ENCODE measurements at regions not wholly inside any gene's neighbourhood (a gene's known extent, or its start where the extent isn't known, plus 50 kb on each side); places are given as distances from the start of the nearest gene placed in this dataset.
A peak's percentile ranks its signal among the peaks of the same experiment; 100 is the strongest.

DNA sequence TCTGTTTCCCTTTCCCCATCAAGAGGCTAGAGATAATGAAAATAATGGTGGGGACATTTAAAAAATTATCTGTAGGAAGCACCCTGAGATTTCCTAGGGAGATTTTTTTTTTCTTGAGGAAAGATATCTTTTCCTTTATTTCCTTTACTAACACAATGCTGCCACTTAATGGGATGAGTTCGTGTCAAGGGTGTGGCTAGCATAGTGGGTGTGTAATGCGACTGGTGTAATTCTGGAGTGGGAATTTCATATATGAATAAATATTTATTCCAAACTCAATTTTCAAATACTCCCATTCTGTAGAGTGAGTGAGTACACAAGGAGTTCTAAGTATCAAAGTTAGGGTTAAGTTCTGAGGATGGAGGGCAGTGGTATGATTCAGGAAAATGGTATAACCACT is 66.1 kb upstream of the GALNT15 start:
- intact Hi-C loops (cut with DNase I; ENCODE audit: low total_unique reads) = no loop called here
- peaks cover 0 to 4% (median 0%) of the 10 kb centered on the region in 4 donors for H3K9me3 ChIP-seq
- WGBS, 5 donors = 57 to 87% (median 77%) methylated on average over 2 of the region's 2 CpGs
- no peaks in the 10 kb centered on the region for H3K36me3 ChIP-seq
- H3K4me3 ChIP-seq = no peak overlapping the region
- DNase-seq = no peak
- H3K27me3 ChIP-seq = no peaks in the 10 kb centered on the region
- H3K4me1 ChIP-seq = no peaks in the 10 kb centered on the region
- no peak overlapping the region for H3K27ac ChIP-seq
- no peak for TF ChIP-seq EP300 (IDR thresholded peaks at IDR 0.05)
- no peak for TF ChIP-seq POLR2A (IDR thresholded peaks at IDR 0.05)
- no peak for TF ChIP-seq POLR2AphosphoS5 (IDR thresholded peaks at IDR 0.05)
- TF ChIP-seq, protein P1, sequence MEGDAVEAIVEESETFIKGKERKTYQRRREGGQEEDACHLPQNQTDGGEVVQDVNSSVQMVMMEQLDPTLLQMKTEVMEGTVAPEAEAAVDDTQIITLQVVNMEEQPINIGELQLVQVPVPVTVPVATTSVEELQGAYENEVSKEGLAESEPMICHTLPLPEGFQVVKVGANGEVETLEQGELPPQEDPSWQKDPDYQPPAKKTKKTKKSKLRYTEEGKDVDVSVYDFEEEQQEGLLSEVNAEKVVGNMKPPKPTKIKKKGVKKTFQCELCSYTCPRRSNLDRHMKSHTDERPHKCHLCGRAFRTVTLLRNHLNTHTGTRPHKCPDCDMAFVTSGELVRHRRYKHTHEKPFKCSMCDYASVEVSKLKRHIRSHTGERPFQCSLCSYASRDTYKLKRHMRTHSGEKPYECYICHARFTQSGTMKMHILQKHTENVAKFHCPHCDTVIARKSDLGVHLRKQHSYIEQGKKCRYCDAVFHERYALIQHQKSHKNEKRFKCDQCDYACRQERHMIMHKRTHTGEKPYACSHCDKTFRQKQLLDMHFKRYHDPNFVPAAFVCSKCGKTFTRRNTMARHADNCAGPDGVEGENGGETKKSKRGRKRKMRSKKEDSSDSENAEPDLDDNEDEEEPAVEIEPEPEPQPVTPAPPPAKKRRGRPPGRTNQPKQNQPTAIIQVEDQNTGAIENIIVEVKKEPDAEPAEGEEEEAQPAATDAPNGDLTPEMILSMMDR (IDR thresholded peaks at IDR 0.05) = no peak

DNA sequence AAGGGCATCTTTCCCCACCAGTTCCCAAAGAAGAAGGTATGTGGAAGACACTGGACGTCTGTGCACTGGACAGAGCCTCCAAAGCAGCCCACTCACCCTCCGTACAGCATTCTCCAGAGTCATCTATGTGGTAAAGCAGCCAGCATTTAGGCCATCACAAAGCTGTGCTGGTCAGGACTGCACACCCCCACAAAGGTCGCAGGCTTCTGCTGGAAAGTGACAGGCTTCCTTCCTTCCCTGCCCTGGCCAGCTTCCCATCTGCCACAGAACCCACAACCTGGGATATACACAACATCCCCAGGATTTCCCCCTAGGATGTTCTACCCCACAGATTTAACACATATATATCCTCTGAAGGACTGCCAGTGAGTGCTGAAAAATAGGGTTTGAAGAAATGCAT is 64.6 kb upstream of the GALNT15 start:
- TF ChIP-seq, protein P1 (IDR thresholded peaks at IDR 0.05) = no peak
- TF ChIP-seq POLR2A (IDR thresholded peaks at IDR 0.05) = no peak
- TF ChIP-seq EP300 (IDR thresholded peaks at IDR 0.05) = no peak
- TF ChIP-seq POLR2AphosphoS5 (IDR thresholded peaks at IDR 0.05) = no peak
- Histone ChIP-seq H3K9me3 (peaks cover 0 to 4% (median 0%) of the 10 kb centered on the region in 4 donors), H3K4me3 (no peak overlapping the region), H3K27me3 (no peaks in the 10 kb centered on the region), H3K36me3 (no peaks in the 10 kb centered on the region), H3K4me1 (no peaks in the 10 kb centered on the region), H3K27ac (no peak overlapping the region)
- WGBS, 5 donors = 53 to 87% (median 64%) methylated on average over 2 to 3 of the region's 3 CpGs
- DNase-seq = peak in 1 of 2 donors; percentile 28
- intact Hi-C loops (cut with DNase I; ENCODE audit: low total_unique reads) = no loop called here

DNA sequence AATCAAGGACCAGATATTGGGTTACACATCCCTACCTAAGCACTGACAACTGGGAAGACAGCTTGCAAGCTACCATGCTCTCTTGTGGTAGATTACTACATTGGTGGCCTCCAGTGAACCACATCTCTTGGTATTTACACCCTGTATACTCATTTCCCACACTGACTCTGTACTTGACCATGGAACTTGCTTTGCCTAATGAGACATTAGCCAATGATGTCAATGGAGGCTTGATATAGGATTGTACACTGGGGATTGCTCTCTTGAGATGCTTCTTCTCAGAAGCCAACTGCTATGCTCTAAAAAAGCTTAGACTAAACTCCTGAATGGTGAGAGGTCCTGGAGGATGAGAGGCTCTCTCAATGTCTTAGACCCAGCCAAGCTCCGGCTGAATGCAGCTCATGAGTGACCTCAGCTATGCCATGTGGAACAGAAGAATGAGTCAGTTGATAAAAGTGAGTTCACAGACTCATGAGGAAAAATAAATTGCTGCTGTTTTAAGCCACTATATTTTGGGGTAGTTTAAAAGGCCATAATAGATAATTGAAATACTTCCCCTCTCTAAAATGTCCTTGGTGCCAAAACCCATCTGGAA is 61.5 kb upstream of the GALNT15 start:
- Histone ChIP-seq H3K27me3 (no peaks in the 10 kb centered on the region), H3K27ac (peak overlapping the region in 1 of 5 donors; percentile 29), H3K4me3 (no peak overlapping the region), H3K4me1 (no peaks in the 10 kb centered on the region), H3K36me3 (no peaks in the 10 kb centered on the region), H3K9me3 (peaks cover 0 to 4% (median 0%) of the 10 kb centered on the region in 4 donors)
- DNase-seq = no peak
- WGBS, 5 donors = 71 to 96% (median 78%) methylated on average over 1 of the region's 1 CpG
- TF ChIP-seq POLR2A (IDR thresholded peaks at IDR 0.05) (no peak), POLR2AphosphoS5 (IDR thresholded peaks at IDR 0.05) (no peak), EP300 (IDR thresholded peaks at IDR 0.05) (no peak)
- TF ChIP-seq, protein P1 (IDR thresholded peaks at IDR 0.05) = no peak
- intact Hi-C loops (cut with DNase I; ENCODE audit: low total_unique reads) = no loop called here

DNA sequence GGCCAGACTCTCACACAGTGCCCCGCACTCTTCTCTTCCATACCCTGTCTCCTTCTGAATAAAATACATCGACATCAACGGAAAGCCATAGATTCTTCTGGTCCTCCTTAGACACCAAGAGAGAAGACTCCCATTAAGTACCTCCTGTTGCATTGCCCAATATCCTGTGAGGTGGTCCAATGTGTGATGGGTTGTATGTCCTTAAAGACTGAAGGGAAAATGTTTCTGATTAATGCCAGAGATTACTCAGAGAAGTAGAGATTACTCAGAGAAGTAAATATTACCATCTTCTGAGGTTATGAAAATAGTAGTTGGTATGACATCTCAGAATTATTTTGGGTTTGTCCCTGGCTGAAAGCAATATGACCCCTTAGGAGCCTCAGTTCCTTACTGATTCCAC is 60.8 kb upstream of the GALNT15 start:
- no peak for DNase-seq
- no peak overlapping the region for H3K4me3 ChIP-seq
- intact Hi-C loops (cut with DNase I; ENCODE audit: low total_unique reads) = no loop called here
- H3K27me3 ChIP-seq = no peaks in the 10 kb centered on the region
- H3K27ac ChIP-seq = peak overlapping the region in 2 of 5 donors; percentile 29 to 45
- peaks cover 0 to 4% (median 0%) of the 10 kb centered on the region in 4 donors for H3K9me3 ChIP-seq
- TF ChIP-seq EP300 (IDR thresholded peaks at IDR 0.05) (no peak), POLR2AphosphoS5 (IDR thresholded peaks at IDR 0.05) (no peak), POLR2A (IDR thresholded peaks at IDR 0.05) (no peak)
- TF ChIP-seq, protein P1 (IDR thresholded peaks at IDR 0.05) = no peak
- no peaks in the 10 kb centered on the region for H3K4me1 ChIP-seq
- 84 to 99% (median 91%) methylated on average over 3 of the region's 3 CpGs for WGBS, 5 donors
- H3K36me3 ChIP-seq = no peaks in the 10 kb centered on the region
